ENCODE measurements at regions not wholly inside any gene's neighbourhood (a gene's known extent, or its start where the extent isn't known, plus 50 kb on each side); places are given as distances from the start of the nearest gene placed in this dataset.
"Not testable (repeated sequence)": the region's sequence is repeated elsewhere in the genome, so short reads cannot be mapped to it uniquely, and the experiment has no call there.

DNA sequence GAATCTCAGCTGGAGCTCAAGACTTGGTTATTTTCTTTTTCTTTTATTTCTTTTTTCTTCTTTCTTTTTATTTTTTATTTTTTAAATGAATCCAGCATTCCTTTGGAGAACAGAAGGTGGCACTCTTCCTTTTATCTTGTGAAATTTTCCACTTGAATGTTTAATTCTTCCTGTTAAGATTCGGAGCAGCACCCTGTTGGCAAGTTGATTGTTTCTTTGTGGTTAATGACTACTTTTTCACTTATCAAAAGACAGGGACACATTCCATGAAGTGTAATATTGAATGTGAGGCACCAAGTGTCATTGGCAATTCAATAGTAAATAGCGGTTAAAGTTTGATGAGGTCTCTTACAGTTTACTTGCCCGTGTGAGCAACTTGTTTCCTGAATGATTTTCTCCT lies 240.5 kb upstream of the CHD1 start:
- Histone ChIP-seq H3K4me3 (no peak overlapping the region), H3K36me3 (no peaks in the 10 kb centered on the region), H3K27ac (no peak overlapping the region), H3K4me1 (no peaks in the 10 kb centered on the region), H3K27me3 (no peaks in the 10 kb centered on the region), H3K9me3 (no peaks in the 10 kb centered on the region)
- no peak for DNase-seq (ENCODE audit: low spot score in 2 of 2)
- no peak for TF ChIP-seq CTCF (IDR thresholded peaks at IDR 0.05)
- TF ChIP-seq POLR2A (IDR thresholded peaks at IDR 0.05), result no peak
- no peak for TF ChIP-seq EP300 (IDR thresholded peaks at IDR 0.05)
- TF ChIP-seq POLR2AphosphoS5 (IDR thresholded peaks at IDR 0.05), result no peak
- whole genome bisulfite sequencing, result 51% methylated on average over 3 of the region's 3 CpGs

DNA sequence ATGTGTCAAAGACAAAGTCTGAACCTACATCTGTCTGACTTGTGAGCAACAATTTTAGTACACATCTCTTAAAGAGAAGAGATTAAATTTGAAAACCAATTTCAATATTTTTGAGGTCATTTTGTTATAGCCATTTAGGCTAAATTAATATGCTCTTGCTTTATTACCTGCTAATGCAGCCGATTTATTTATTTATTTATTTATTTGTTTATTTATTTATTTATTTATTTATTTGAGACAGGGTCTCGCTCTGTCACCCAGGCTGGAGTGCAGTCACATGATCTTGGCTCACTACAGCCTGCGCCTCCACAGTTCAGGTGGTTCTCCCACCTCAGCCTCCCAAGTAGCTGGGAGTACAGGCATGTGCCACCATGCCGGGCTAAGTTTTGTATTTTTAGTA lies 232.7 kb upstream of the CHD1 start:
- H3K4me3 ChIP-seq; H3K9me3 ChIP-seq; DNase-seq (ENCODE audit: low spot score in 2 of 2); H3K27me3 ChIP-seq; H3K4me1 ChIP-seq; H3K36me3 ChIP-seq; H3K27ac ChIP-seq: not testable (repeated sequence)
- 93% methylated on average over 4 of the region's 4 CpGs for WGBS

GRCh38 chr5:99156688-99157087 lies 227.9 kb upstream of the CHD1 start:
- no peak for DNase-seq (ENCODE audit: low spot score in 2 of 2)
- TF ChIP-seq EP300 (IDR thresholded peaks at IDR 0.05), result no peak
- TF ChIP-seq POLR2AphosphoS5 (IDR thresholded peaks at IDR 0.05), result no peak
- TF ChIP-seq POLR2A (IDR thresholded peaks at IDR 0.05), result no peak
- no peak for TF ChIP-seq CTCF (IDR thresholded peaks at IDR 0.05)
- WGBS, result 93% methylated on average over 1 of the region's 1 CpG
- Histone ChIP-seq H3K27me3 (no peaks in the 10 kb centered on the region), H3K36me3 (no peaks in the 10 kb centered on the region), H3K4me1 (no peaks in the 10 kb centered on the region), H3K27ac (no peak overlapping the region), H3K4me3 (no peak overlapping the region), H3K9me3 (no peaks in the 10 kb centered on the region)

- DNase-seq (ENCODE audit: low spot score in 2 of 2); H3K4me1 ChIP-seq; H3K27me3 ChIP-seq; H3K36me3 ChIP-seq; H3K9me3 ChIP-seq; H3K4me3 ChIP-seq; H3K27ac ChIP-seq: not testable (repeated sequence)
- 75% methylated on average over 1 of the region's 1 CpG for WGBS
Observed at GRCh38 chr5:99143283-99143795, 214.5 kb upstream of the CHD1 start.

DNA sequence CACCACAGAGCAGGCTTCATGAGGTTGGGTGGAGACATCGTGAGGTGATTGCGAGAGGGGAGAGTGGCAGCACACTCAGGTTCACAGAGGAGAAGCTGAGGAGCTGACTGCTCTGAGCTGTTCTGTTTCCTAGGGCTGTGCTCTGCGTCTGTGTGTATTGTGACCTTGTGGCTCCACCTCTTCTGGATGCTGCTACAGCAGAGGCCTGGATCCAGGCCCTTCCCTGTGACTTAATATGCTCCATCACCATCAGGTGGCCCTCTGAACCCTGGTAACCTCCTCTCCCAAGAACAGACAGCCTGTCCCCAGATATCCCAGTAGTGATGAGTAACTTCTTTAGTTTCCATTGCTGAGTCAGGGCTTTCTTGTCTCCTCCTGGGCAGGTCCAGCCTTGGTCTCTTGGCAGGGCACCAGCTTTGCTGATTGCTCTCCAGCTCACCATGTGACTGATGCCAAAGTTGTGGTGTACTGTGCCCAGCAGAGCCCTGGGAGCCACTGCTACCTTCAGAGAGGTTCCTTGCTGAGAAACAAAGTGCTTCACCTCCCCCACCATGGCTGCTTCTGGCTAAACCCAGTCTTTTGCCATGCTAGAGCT lies 212.8 kb upstream of the CHD1 start:
- Histone ChIP-seq H3K9me3 (peaks cover 7% of the 10 kb centered on the region), H3K27me3 (no peaks in the 10 kb centered on the region), H3K27ac (no peak overlapping the region), H3K4me3 (no peak overlapping the region), H3K36me3 (no peaks in the 10 kb centered on the region), H3K4me1 (no peaks in the 10 kb centered on the region)
- TF ChIP-seq CTCF (IDR thresholded peaks at IDR 0.05) (no peak), POLR2A (IDR thresholded peaks at IDR 0.05) (no peak), EP300 (IDR thresholded peaks at IDR 0.05) (no peak), POLR2AphosphoS5 (IDR thresholded peaks at IDR 0.05) (no peak)
- no peak for DNase-seq (ENCODE audit: low spot score in 2 of 2)
- 89% methylated on average over 3 of the region's 3 CpGs for WGBS

DNA sequence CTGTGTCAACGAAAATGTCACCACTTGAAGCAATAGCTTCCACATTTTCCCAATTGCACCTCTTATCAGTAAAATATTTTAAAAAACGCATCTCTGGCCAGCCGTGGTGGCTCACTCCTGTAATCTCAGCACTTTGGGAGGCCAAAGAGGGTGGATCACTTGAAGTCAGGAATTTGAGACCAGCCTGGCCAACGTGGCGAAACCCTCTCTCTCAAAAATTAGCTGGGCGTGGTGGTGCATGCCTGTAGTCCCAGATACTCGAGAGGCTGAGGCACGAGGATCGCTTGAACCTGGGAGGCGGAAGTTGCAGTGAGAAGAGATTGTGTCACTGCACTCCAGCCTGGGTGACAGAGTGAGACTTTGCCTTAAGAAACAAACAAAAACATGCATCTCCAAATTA lies 210.1 kb upstream of the CHD1 start:
- TF ChIP-seq CTCF (IDR thresholded peaks at IDR 0.05), result no peak
- no peak for TF ChIP-seq POLR2A (IDR thresholded peaks at IDR 0.05)
- no peak for TF ChIP-seq EP300 (IDR thresholded peaks at IDR 0.05)
- no peak for TF ChIP-seq POLR2AphosphoS5 (IDR thresholded peaks at IDR 0.05)
- DNase-seq (ENCODE audit: low spot score in 2 of 2), result no peak
- WGBS, result 83% methylated on average over 10 of the region's 10 CpGs
- no peaks in the 10 kb centered on the region for H3K4me1 ChIP-seq
- H3K27ac ChIP-seq, result no peak overlapping the region
- no peaks in the 10 kb centered on the region for H3K9me3 ChIP-seq
- H3K27me3 ChIP-seq, result no peaks in the 10 kb centered on the region
- H3K4me3 ChIP-seq, result no peak overlapping the region
- no peaks in the 10 kb centered on the region for H3K36me3 ChIP-seq
